H1 (cell line): ENCODE measurements at regions not wholly inside any gene's neighbourhood (a gene's known extent, or its start where the extent isn't known, plus 50 kb on each side); places are given as distances from the start of the nearest gene placed in this dataset.

Experiments used
- ATF3 ChIP-seq: IDR thresholded peaks from 2 replicates; pipeline ENCODE4 v1.6.1; 2011; ENCODE audit warnings: low read depth, mild to moderate bottlenecking, low read length; ENCODE audit not compliant: insufficient read depth
- CHD7 ChIP-seq: fragments of 300-600 bp; sonication (generic); IDR thresholded peaks from 2 replicates; pipeline ENCODE4 v1.7.1; 2012; ENCODE audit warnings: low read length, moderate library complexity, mild to moderate bottlenecking, inconsistent platforms; ENCODE audit not compliant: insufficient replicate concordance
- GABPA ChIP-seq: IDR thresholded peaks from 2 replicates; pipeline ENCODE4 v1.6.1; 2011; ENCODE audit warnings: mild to moderate bottlenecking, low read length, moderate library complexity, borderline replicate concordance; ENCODE audit not compliant: insufficient read depth
- NRF1 ChIP-seq: IDR thresholded peaks from 2 replicates; pipeline ENCODE4 v1.6.1; 2011; ENCODE audit warnings: mild to moderate bottlenecking, low read depth, low read length, improper control_type of control experiment
- SRF ChIP-seq: IDR thresholded peaks from 2 replicates; pipeline ENCODE4 v1.6.1; 2011; ENCODE audit warnings: mild to moderate bottlenecking, low read depth, low read length, moderate library complexity
- USF2 ChIP-seq: IDR thresholded peaks from 2 replicates; pipeline ENCODE4 v1.6.1; 2011; ENCODE audit warnings: low read length, improper control_type of control experiment
- YY1 ChIP-seq: IDR thresholded peaks from 2 replicates; pipeline ENCODE4 v1.6.1; 2011; ENCODE audit warnings: low read depth, mild to moderate bottlenecking, low read length
- TF ChIP-seq, protein P1 (sequence below): IDR thresholded peaks from 2 replicates; pipeline ENCODE4 v1.6.1; 2012; ENCODE audit warnings: low read length, inconsistent platforms

GRCh38 chrX:25076941-25077500, 61.3 kb upstream of the ARX start (continued):
- TF ChIP-seq CHD7: no peak
- no peak for TF ChIP-seq GABPA
- TF ChIP-seq, protein P1, sequence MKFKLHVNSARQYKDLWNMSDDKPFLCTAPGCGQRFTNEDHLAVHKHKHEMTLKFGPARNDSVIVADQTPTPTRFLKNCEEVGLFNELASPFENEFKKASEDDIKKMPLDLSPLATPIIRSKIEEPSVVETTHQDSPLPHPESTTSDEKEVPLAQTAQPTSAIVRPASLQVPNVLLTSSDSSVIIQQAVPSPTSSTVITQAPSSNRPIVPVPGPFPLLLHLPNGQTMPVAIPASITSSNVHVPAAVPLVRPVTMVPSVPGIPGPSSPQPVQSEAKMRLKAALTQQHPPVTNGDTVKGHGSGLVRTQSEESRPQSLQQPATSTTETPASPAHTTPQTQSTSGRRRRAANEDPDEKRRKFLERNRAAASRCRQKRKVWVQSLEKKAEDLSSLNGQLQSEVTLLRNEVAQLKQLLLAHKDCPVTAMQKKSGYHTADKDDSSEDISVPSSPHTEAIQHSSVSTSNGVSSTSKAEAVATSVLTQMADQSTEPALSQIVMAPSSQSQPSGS: no peak
- no peak for TF ChIP-seq ATF3
- TF ChIP-seq YY1: no peak
- no peak for TF ChIP-seq NRF1
- TF ChIP-seq USF2: no peak
- TF ChIP-seq SRF: no peak
